ENCODE measurements at regions not wholly inside any gene's neighbourhood (a gene's known extent, or its start where the extent isn't known, plus 50 kb on each side); places are given as distances from the start of the nearest gene placed in this dataset.
"Not testable (repeated sequence)": the region's sequence is repeated elsewhere in the genome, so short reads cannot be mapped to it uniquely, and the experiment has no call there.

DNA sequence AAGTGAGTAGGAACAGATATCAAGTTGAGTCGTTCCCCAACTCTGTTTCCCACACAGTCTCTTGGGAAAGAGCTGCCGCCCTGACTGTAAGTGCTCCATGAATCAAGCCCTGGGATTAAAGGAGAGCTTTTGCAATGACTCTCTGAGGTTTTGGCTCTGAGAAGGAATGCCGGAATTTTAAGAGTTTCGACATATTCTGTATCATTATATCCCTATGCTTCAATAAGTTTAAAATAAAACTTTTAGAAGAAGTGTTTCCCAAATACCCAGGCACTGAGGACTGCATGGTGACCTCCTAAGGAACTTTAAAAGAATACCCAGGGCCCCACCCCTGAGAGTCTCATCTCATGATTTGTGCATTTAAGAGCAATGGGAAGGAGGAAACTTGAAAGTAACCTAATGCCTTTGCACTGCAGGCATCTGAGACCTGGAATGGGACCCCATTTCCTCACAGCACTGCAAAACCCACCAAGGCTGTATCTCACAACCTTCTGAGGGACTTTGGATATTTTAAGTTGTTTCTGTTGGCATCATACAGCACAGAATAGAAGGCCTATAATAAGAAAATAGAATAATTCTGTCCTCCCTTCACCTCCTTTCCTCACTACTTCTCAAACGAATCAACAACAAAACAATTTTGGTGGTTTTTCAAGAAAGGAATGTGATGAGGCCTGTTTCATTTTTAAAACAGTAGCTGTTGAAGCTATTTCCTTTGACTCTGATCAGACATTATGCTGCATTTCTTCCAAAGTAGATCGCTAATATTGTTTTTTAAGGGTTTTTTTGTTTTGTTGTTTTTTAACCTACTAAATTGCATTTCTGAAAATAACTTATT, 121.2 kb downstream of the GASK1B start:
- DNase-seq: no peak

DNA sequence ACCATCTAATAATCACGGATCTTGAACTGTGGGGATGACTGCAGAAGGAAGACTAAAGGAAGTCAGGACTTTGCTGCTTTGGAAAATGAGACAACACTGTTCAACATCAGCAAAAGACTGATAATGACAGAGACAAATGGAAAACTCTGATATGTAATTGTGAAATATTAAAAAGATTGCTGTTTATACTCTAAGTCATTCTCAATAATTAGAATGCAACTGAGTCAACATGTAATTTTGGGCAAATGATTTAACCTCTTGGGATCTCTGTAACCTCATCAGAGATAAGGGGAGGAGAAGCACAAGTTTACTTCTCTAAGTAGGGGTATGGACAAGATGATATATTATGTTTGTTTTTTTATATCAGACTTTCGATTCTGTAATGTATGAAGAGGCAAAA, 121.9 kb downstream of the GASK1B start:
- DNase-seq: no peak

- DNase-seq: no peak
These were observed 126.5 kb downstream of the GASK1B start for GRCh38 chr4:158046345-158046744.

- peak; percentile 3 for DNase-seq
These were observed 128.7 kb downstream of the GASK1B start for GRCh38 chr4:158043971-158044618.

GRCh38 chr4:158042591-158043030, 130.2 kb downstream of the GASK1B start:
- no peak for DNase-seq

DNA sequence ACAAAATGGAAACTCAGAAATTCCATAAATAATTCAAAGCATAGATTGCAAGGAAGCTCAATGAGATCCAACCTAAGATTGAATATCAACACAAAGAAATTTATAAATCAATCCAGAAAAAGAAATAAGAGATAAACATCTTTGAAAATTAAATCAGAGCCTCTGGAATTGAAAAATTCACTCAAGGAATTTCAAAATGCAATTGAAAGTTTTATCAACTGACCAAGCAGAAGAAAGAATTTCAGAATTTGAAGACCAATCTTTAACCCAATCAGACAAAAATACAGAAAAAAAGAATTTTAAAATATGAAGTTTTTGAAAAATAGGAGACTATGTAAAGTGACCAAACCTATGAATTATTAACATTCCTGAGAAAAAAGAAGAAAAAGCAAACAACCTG, 134.1 kb downstream of the GASK1B start:
- no peak for DNase-seq

DNA sequence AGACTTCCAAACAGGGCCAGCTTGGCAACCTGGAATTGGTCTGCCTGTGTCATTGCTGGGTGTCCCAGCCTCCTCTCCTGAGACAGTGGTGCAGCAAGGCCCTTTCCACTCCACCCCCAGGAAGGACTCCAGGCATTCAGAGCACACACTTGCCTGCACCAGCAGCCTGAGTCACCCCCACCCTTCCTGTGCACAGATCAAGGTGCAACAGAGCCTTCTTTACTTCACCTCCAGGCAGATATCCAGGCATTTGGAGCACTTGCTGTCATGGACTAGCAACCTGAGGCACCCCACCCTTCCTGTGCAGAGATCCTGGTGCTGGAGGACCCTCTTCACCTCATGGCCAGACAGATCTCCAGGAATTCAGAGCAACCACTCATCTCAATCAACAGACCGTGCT, 135.8 kb downstream of the GASK1B start:
- DNase-seq: no peak

GRCh38 chr4:158035662-158036195, 137.1 kb downstream of the GASK1B start:
- no peak for DNase-seq

GRCh38 chr4:158033416-158034120, 139.3 kb downstream of the GASK1B start:
- DNase-seq: no peak

DNA sequence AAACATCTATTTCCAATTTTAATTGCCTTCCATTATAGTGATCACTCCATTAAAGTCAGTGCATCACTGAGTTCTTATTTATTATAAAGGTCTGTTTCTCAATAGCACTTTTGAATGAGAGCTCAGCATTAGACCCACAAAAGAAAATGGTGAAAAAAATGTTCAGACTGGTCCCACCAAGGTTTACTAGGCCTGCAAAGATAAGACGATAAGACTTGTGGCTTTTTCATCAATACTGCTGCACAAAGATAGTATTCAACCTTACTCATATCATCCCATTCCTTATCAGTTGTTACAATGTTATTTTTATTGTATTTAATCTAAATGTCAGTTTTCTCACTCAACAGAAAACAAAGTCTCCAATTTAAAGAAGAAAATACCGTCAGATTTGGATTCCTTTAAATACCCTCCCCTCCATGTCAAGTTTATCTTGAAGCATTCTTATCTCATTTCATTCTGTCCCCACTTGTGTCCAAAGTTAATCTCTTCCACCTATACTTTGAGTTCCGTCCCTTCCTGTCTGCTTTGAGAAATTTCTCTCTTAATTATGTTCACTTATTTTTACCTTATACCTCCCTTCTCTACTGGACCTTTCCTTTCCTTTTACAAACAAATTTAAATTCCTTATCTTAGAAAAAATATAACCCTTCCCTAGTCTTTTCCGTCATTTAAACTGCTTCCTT, 140.0 kb downstream of the GASK1B start:
- no peak for DNase-seq

DNA sequence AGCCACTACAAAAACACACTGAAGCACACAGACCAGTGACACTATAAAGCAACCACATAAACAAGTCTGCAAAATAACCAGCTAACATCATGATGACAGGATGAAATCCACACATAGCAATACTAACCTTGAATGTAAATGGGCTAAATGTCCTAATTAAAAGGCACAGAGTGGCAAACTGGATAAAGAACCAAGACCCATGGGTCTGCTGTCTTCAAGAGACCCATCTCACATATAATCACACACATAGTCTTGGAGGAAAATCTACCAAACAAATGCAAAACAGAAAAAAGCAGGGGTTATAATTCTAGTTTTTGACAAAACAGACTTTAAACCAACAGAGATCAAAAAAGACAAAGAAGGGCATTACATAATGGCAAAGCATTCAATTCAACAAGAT, 144.4 kb downstream of the GASK1B start:
- not testable (repeated sequence) for DNase-seq

- DNase-seq: no peak
These were observed 147.7 kb downstream of the GASK1B start for GRCh38 chr4:158025131-158025530.

GRCh38 chr4:158020734-158021346, 152.0 kb downstream of the GASK1B start:
- DNase-seq: no peak

DNA sequence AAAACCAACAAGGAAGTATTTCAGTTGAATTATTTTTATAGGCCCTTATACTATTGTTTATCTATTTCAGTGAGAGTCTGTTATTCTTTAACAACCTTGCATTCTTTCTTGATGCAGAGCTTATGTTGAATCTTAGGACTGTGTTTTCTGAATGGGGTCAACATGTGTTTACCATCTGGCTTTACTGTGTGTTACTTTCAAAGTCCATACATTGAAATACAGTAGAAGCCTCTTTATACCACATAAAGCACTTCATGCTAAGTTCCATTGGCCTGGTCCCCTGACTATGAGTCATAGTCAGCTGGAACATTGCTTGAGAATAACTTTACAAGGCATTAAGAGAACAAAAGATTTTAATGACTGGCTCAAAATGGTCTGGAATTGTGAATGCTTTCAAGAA, 152.6 kb downstream of the GASK1B start:
- no peak for DNase-seq

GRCh38 chr4:158018831-158019230, 154.0 kb downstream of the GASK1B start:
- DNase-seq: no peak

GRCh38 chr4:158018221-158018830, 154.5 kb downstream of the GASK1B start:
- DNase-seq: no peak

- no peak for DNase-seq
These were observed 156.3 kb downstream of the GASK1B start for GRCh38 chr4:158016511-158016910.

GRCh38 chr4:158015241-158015640, 157.6 kb downstream of the GASK1B start:
- DNase-seq: no peak

- DNase-seq: no peak
These were observed 159.0 kb downstream of the GASK1B start for GRCh38 chr4:158013858-158014257.

DNA sequence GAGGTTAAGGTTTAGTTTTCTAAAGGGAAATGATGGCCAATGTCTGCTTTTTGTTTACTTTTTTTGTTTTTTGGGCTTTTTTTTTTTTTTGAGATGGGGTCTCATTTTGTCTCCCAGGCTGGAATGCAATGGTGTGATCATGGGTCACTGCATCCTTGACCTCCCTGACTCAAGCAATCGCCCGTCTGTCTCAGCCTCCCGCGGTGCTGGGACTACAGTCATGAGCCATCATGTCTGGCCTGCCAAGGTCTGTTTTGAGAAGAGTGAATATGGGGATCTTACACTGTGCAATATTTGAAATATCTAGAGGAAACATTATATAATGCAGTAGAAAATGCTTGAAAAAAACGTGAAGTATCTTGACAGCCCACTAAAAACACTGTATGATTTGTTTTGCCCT, 162.5 kb downstream of the GASK1B start:
- DNase-seq: no peak

DNA sequence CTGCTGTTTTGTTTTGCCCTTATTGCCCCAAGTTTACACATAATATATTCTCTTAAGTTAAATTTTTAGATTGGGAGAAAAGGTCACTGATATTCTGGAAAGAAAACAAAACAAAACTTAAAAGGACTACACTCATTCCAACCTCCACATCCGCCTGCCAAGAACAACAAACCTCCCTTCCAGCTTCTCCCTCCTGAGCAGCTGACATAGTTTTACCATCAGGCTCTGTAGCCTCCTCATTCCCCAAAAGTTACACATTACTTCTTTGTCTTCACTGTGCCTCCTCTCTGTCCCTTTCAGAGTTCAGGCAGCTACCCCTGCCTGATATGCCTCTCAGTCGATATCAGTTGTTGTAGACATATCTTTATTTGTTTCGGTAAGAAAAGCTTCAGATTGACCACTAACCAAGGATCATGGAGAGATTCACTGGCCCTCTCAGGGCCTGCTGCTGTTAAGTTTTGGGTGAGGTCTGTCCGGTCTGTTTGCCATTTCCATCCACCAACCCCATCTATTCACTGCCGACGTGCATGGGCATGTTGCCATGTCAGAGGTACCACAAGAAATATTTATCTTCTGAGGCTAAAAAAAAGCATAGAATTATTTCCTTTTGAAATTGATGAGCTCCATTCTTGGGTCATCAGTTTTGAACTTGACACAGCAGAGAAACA, 164.1 kb downstream of the GASK1B start:
- no peak for DNase-seq

Data from NCI-H748 treated with DMSO at 0.1 percent for 48 hours (cell line).